HepG2 (cell line): ENCODE measurements at regions not wholly inside any gene's neighbourhood (a gene's known extent, or its start where the extent isn't known, plus 50 kb on each side); places are given as distances from the start of the nearest gene placed in this dataset.

ENCODE experiments used
- ATAC-seq: fragments of 200-7000 bp; cut with Tn5 transposase; 3 replicates; pipeline ENCODE4 v1.9.1; 2020; ENCODE audit warnings: mild to moderate bottlenecking, moderate library complexity
- BruUV-seq: library from RNA; stranded (reverse); fragments of 400-500 nt; replicated peaks from 2 replicates; lab custom pipeline; 2021; lab: Mats Ljungman, UMichigan
- CTCF ChIA-PET: fragments of 300-600 bp; formaldehyde crosslinking; extraction: SDS; loops from one replicate; lab custom pipeline; 2021; ENCODE audit warnings: low total read pairs, inconsistent platforms, low intra/inter-chr PET ratio; lab: Yijun Ruan, JAX
- POLR2A ChIA-PET: fragments of 350-600 bp; sonication (Branson Sonifier 250); formaldehyde crosslinking; loops from one replicate; lab custom pipeline; 2020; ENCODE audit warnings: antibody characterized with exemption, inconsistent platforms; lab: Yijun Ruan, JAX
- DNase-seq: peaks from one replicate; pipeline ENCODE4 v3.0.0-alpha.2; 2015; ENCODE audit warnings: low spot score
- FAIRE-seq: peaks from 3 replicates; lab custom pipeline; 2011; peaks lifted over from hg19 to GRCh38; lab: Jason Lieb, UNC
- H2AFZ ChIP-seq: one replicate; pipeline ENCODE4 v1.6.1; 2011; ENCODE audit warnings: low read length, inconsistent platforms
- H3K27ac ChIP-seq: fragments of 300-600 bp; 3 replicates; pipeline ENCODE4 v1.8.0; 2011; ENCODE audit warnings: mixed run types, mild to moderate bottlenecking, mixed read lengths, low read length, inconsistent platforms; ENCODE audit not compliant: insufficient read depth; ENCODE audit errors: extremely low read length
- H3K27me3 ChIP-seq, 2 experiments: fragments of 200-600 bp in 1 of 2; 2 replicates in 1 of 2; 3 replicates in 1 of 2; pipeline versions ENCODE4 v1.6.0 to v1.8.0; 2011; ENCODE audit warnings: low read length in 2 of 2, mild to moderate bottlenecking in 2 of 2, moderate library complexity in 2 of 2, inconsistent platforms in 1 of 2; ENCODE audit not compliant: insufficient read depth in 2 of 2, control insufficient read depth in 1 of 2
- H3K36me3 ChIP-seq, 2 experiments: fragments of 200-600 bp in 1 of 2; replicated peaks in 1 of 2; 2 replicates in 1 of 2; 3 replicates in 1 of 2; pipeline versions ENCODE4 v1.5.1 to v1.8.0; 2011; ENCODE audit warnings: low read length in 2 of 2, inconsistent platforms in 1 of 2; ENCODE audit not compliant: insufficient read depth in 2 of 2, control insufficient read depth in 1 of 2
- H3K4me1 ChIP-seq: 2 replicates; pipeline ENCODE4 v1.5.1; 2012; ENCODE audit warnings: low read length, inconsistent platforms; ENCODE audit not compliant: insufficient read depth
- H3K4me2 ChIP-seq: 2 replicates; pipeline ENCODE4 v1.6.0; 2011; ENCODE audit warnings: low read depth, low read length, inconsistent platforms
- H3K4me3 ChIP-seq, 3 experiments: fragments of 200-600 bp in 1 of 3; sonication (generic), shearing (Covaris generic) in 1 of 3; replicated peaks in 1 of 3; 2 replicates each; pipeline ENCODE4 v1.5.1; 2011 to 2016; ENCODE audit warnings: low read length in 3 of 3, inconsistent platforms in 2 of 3, low read depth in 2 of 3, mild to moderate bottlenecking in 2 of 3, control low read depth in 1 of 3, mixed read lengths in 1 of 3; ENCODE audit not compliant: insufficient read depth in 1 of 3
- H3K79me2 ChIP-seq: one replicate; pipeline ENCODE4 v1.6.1; 2011; ENCODE audit warnings: low read length, inconsistent platforms; ENCODE audit not compliant: insufficient read depth
- H3K9ac ChIP-seq: 2 replicates; pipeline ENCODE4 v1.6.0; 2011; ENCODE audit warnings: mild to moderate bottlenecking, low read depth, low read length, inconsistent platforms; ENCODE audit not compliant: insufficient read depth
- H3K9me3 ChIP-seq: 2 replicates; pipeline ENCODE4 v1.5.1; 2012; ENCODE audit warnings: mild to moderate bottlenecking, low read length
- H4K20me1 ChIP-seq: 2 replicates; pipeline ENCODE4 v1.6.0; 2011; ENCODE audit warnings: inconsistent platforms, mild to moderate bottlenecking, low read length, moderate library complexity; ENCODE audit not compliant: insufficient read depth
- DR1 ChIP-seq: sonication (generic); formaldehyde crosslinking; IDR thresholded peaks from 2 replicates; pipeline ENCODE4 v1.8.0; 2021; ENCODE audit warnings: mild to moderate bottlenecking, missing genetic modification reagents, inconsistent platforms
- MAFF ChIP-seq: IDR thresholded peaks from 2 replicates; pipeline ENCODE4 v1.6.1; 2011; ENCODE audit warnings: low read depth, low read length, improper control_type of control experiment
- MAFK ChIP-seq, 2 experiments: IDR thresholded peaks in 1 of 2; conservative IDR thresholded peaks in 1 of 2; 2 replicates each; pipeline ENCODE4 v1.6.1; 2011; ENCODE audit warnings: improper control_type of control experiment in 2 of 2, low read length in 2 of 2
- RERE ChIP-seq: IDR thresholded peaks from 2 replicates; pipeline ENCODE4 v1.6.1; 2016; ENCODE audit warnings: low read depth, missing genetic modification reagents, missing compliant biosample characterization
- TIGD3 ChIP-seq: sonication (generic); formaldehyde crosslinking; IDR thresholded peaks from 2 replicates; pipeline ENCODE4 v1.5.1; 2020; ENCODE audit warnings: mild to moderate bottlenecking, missing genetic modification reagents, borderline replicate concordance
- ZBTB39 ChIP-seq: sonication (generic); formaldehyde crosslinking; IDR thresholded peaks from 2 replicates; pipeline ENCODE4 v1.5.0; 2020; ENCODE audit warnings: missing genetic modification reagents
- ZNF546 ChIP-seq: sonication (generic); formaldehyde crosslinking; conservative IDR thresholded peaks from 2 replicates; pipeline ENCODE4 v1.8.1; 2023; ENCODE audit warnings: mild to moderate bottlenecking, missing genetic modification reagents
- WGBS: methylation state at CpG from one replicate; pipeline ENCODE4 v1.1.6; 2017; ENCODE audit warnings: low lambda C conversion rate; 5-methylcytosine and 5-hydroxymethylcytosine counted together
- in situ Hi-C: cut with HindIII; loops from 2 replicates; pipeline ENCODE4 v1.10.0; 2017; ENCODE audit warnings: low pct_unique_long_range_greater_than_20kb; ENCODE audit not compliant: extremely low pct_ligation_motif_present
- intact Hi-C: fragments of 100-400 bp; cut with micrococcal nuclease; formaldehyde crosslinking; loops from one replicate; pipeline ENCODE4 v1.10.0; 2022; ENCODE audit not compliant: unreplicated experiment

- no peaks in the 10 kb centered on the region for H4K20me1 ChIP-seq
- in situ Hi-C loops (no loop called here), intact Hi-C loops (no loop called here)
- ChIA-PET CTCF (no interaction called here), POLR2A (no interaction called here)
- no peaks in the 10 kb centered on the region for H3K4me1 ChIP-seq
- under 1% methylated on average over 3 of the region's 3 CpGs for WGBS
- H3K36me3 ChIP-seq, result no peaks in the 10 kb centered on the region
- peaks cover 63% of the 10 kb centered on the region for H3K9me3 ChIP-seq
- no peak for DNase-seq
- BruUV-seq, result no TSS peak
- no peak overlapping the region for H3K4me2 ChIP-seq
- no peaks in the 10 kb centered on the region for H3K79me2 ChIP-seq
- no peak for FAIRE-seq
- no peak overlapping the region for H3K4me3 ChIP-seq
- no peak for ATAC-seq
- H2AFZ ChIP-seq, result no peak overlapping the region
- no peak overlapping the region for H3K9ac ChIP-seq
- H3K27ac ChIP-seq, result no peak overlapping the region
- H3K27me3 ChIP-seq, result no peaks in the 10 kb centered on the region
- TF ChIP-seq MAFK (conservative IDR thresholded peaks at IDR 0.05 in 1 of 2, IDR thresholded peaks at IDR 0.05 in 1 of 2; ENCODE audit: low read length in 2 of 2), result peak; percentile 20 to 77; a peak in 2 of 4 replicates
- peak; percentile 55; the same call in 1 of the 2 replicates for TF ChIP-seq MAFF
- TF ChIP-seq RERE, result no peak
Observed at GRCh38 chr12:90456248-90456647, 498.7 kb downstream of the CCER1 start.

- no peak overlapping the region for H3K9ac ChIP-seq
- ChIA-PET POLR2A (no interaction called here), CTCF (no interaction called here)
- in situ Hi-C loops, result no loop called here
- H3K27ac ChIP-seq, result no peak overlapping the region
- DNase-seq (no peak), ATAC-seq (no peak), FAIRE-seq (no peak)
- no TSS peak for BruUV-seq
- H3K9me3 ChIP-seq, result peaks cover 58% of the 10 kb centered on the region
- H4K20me1 ChIP-seq, result no peaks in the 10 kb centered on the region
- intact Hi-C loops, result no loop called here
- WGBS, result 5% methylated on average over 2 of the region's 2 CpGs
- no peaks in the 10 kb centered on the region for H3K36me3 ChIP-seq
- no peak overlapping the region for H3K4me3 ChIP-seq
- no peaks in the 10 kb centered on the region for H3K4me1 ChIP-seq
- H2AFZ ChIP-seq, result no peak overlapping the region
- H3K27me3 ChIP-seq, result no peaks in the 10 kb centered on the region
- H3K79me2 ChIP-seq, result no peaks in the 10 kb centered on the region
- H3K4me2 ChIP-seq, result no peak overlapping the region
- TF ChIP-seq TIGD3 (CRISPR knock-in tag) (no peak), ZBTB39 (no peak), ZNF546 (CRISPR knock-in tag) (no peak), DR1 (no peak)
Observed at GRCh38 chr12:90455756-90456155, 499.2 kb downstream of the CCER1 start.
